NOMO-1 treated with dmso at 0.1 percent for 144 hours (cell line): ENCODE measurements at regions not wholly inside any gene's neighbourhood (a gene's known extent, or its start where the extent isn't known, plus 50 kb on each side); places are given as distances from the start of the nearest gene placed in this dataset.
"Not testable (repeated sequence)": the region's sequence is repeated elsewhere in the genome, so short reads cannot be mapped to it uniquely, and the experiment has no call there.

Experiments used
- DNase-seq: peaks from one replicate; lab custom pipeline; 2025; ENCODE audit not compliant: unreplicated experiment; lab: John Stamatoyannopoulos, UW

GRCh38 chr3:127520993-127521392, 69.5 kb downstream of the TPRA1 start:
- no peak for DNase-seq

GRCh38 chr3:127518456-127519081, 72.0 kb downstream of the TPRA1 start:
- no peak for DNase-seq

- DNase-seq: no peak
Observed at GRCh38 chr3:127512256-127512655, 78.3 kb downstream of the TPRA1 start.

DNA sequence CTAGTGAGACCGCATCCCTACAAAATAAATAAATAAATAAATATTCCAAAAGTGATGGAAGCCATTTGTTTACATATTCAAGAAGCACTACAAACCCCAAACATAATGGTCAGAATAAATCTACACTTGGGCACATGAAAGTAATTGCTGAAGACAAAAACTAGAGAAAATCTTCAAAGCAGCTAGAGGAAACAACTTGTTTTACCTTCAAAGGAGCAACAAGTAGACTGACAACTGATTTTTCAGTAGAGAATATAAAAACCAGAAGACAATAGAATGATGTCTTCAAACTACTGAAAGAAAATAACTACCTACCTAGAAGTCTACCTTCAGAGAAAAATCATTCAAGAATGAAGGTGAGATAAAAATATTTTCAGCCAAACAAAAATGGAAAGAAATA, 89.4 kb downstream of the TPRA1 start:
- no peak for DNase-seq

GRCh38 chr3:127497676-127498075, 92.9 kb downstream of the TPRA1 start:
- DNase-seq: no peak

DNA sequence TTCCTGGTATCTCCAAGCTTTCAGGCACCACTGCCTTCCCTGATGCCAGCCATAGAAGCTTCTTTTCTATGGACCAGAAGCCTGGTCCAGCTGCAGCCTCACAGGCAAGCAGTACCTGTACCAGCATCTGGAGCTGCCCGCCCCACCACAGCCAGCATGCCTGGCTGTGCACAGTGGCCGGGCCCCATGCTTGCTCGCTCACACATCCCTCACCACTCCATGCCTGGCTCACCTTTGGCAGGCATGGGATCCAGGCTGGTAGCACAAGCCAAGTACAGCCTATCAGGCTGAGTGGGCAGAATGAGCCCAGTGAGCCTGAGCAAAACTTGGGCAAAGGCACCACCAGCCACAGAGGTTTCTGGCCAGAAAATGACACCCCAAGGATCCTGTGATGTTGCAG, 93.4 kb downstream of the TPRA1 start:
- DNase-seq: no peak

DNA sequence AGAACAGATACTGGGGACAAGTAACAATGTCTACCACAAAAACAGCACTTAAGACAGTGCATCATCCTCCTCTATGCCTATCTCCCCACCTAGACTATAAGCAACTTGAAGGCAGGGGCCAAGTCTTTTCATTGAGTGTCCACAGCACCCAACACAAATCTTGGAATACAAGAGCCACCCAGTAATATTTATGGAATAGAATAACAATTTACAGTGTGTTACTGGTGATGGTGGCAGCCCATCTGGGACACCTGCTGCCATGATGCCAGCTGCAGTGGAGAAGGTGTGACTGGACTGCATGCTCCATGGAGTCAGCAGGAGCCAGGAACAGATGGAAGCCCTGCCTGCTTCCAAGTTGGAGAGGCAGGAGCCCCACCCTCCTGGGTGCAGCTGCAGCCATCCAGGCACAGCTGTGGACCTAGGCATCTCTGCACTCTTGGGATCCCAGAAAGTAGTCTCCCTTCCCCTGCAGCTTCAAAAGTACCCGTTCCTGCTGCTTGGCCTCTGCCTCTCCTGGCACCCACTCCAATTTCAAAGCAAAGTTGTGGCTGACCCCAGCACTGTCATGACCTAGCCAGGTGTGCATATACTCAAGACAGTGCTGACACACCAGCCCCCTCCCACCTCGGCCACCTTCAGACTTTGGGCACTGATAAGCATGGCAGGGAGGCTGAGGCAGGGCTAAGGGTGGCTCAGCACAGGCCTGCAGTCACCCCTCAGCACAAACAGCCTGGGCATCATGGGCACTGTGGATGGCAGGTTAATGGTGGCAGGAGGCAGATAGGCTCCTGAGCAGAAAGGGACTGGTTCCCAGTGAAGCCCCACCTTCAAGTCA, 94.5 kb downstream of the TPRA1 start:
- no peak for DNase-seq

DNA sequence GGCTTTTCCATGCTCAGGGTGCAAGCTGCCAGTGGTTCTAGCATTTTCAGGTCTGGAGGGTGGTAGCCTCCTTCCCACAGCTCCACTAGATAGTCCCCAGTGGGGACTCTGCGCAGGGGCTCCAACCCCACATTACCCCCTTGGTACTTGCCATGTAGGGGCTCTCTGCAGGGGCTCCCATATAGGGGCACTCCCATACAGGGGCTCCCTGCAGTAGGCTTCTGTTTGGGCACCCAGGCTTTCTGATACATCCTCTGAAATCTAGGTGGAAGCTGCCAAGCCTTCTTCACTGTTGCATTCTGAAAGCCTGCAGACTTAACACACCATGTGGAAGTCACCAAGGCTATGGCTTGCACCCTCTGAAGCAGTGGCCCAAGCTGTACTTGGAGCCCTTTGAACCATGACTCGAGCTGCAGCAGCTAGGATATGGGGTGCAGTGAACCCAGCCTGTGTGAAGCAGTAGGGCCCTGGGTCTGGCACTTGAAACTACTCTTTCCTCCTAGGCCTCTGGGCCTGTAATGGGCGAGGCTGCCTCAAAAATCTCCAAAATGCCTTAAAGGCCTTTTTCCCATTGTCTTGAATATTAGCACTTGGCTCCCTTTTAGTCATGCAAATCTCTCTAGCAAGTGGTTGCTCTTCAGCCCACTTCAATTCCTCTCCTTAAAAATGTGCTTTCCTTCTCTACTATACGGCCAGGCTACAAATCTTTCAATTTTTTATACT, 96.4 kb downstream of the TPRA1 start:
- DNase-seq: no peak

DNA sequence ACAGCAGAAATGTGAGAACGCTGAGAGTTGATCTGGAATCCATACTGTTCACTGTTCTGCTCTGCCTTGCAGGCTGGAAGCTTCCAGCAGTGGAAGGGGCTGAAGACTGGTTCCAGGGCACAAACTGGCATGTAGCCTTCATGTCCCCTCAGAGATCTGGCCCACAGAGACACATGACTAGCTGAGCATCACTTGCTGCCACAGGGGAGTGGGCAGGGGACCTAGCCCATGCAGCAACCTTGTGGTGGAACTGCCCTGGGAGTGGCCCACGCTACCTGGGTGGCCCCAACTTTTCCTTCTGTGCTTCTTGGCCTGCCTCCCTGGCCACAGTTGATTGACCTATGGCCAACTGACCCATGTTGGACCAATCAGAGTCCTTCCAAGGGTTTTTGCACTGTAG, 98.1 kb downstream of the TPRA1 start:
- no peak for DNase-seq

DNA sequence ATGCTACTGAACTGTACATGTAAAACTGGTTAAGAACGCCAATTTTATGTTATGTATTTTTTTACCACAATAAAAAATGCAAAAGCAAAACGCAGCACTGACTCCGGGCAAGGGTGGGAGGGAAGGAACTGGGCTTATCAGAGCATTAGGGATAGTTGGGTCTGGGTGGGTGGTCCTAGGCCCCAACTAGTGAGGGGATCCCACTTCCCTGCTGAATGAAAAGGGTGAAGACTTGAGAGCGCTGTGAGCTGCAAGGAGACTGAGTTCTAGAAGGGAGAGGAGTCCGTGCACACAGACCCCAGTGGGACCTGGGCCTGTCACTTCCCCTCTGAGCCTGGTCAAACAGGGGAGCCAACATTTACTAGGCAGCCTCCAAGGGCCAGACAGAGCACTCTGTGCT, 98.6 kb downstream of the TPRA1 start:
- DNase-seq: no peak

GRCh38 chr3:127491323-127491722, 99.2 kb downstream of the TPRA1 start:
- DNase-seq: no peak

GRCh38 chr3:127491024-127491305, 99.6 kb downstream of the TPRA1 start:
- DNase-seq: not testable (repeated sequence)

DNA sequence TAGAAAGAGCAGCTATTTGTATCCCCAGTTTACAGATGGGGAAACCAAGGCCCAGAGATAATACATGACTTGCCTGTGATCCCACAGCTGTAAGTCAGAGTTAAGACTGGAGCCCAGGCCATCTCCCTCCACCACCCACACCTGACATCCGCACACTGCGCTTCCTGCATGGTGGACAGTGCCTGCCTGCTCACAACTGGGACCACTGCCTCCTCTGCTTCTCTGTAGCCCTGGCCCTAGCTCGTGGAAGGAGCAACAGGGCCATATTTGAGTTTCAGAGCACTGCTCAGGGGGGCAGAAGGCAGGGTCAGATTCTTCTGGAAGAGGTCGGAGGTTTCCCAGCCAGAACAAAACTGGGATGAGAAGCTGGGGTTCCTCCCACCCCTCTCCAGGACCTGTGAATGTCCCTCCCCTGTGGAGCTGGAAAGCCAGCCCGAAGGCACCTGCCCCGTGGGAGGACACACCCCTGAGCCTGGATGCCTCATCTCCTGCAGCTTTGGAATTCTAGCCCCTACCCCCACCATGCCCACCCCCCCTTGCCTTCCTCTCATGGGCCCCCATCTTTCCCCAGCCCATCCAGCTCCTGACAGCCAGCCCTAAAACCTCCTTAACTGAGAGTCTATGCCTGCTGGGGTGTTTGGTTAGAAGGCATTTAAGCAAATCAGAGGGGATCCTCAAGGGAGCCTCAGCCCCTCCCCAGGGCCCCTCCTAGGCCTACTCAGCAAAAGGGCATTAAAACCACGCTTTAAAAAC, 100.1 kb downstream of the TPRA1 start:
- DNase-seq: no peak

- no peak for DNase-seq
Observed at GRCh38 chr3:127489357-127489756, 101.2 kb downstream of the TPRA1 start.

GRCh38 chr3:127488740-127489139, 101.8 kb downstream of the TPRA1 start:
- DNase-seq: no peak

- no peak for DNase-seq
Observed at GRCh38 chr3:127488141-127488672, 102.3 kb downstream of the TPRA1 start.

- DNase-seq: no peak
Observed at GRCh38 chr3:127487196-127487595, 103.3 kb downstream of the TPRA1 start.

DNA sequence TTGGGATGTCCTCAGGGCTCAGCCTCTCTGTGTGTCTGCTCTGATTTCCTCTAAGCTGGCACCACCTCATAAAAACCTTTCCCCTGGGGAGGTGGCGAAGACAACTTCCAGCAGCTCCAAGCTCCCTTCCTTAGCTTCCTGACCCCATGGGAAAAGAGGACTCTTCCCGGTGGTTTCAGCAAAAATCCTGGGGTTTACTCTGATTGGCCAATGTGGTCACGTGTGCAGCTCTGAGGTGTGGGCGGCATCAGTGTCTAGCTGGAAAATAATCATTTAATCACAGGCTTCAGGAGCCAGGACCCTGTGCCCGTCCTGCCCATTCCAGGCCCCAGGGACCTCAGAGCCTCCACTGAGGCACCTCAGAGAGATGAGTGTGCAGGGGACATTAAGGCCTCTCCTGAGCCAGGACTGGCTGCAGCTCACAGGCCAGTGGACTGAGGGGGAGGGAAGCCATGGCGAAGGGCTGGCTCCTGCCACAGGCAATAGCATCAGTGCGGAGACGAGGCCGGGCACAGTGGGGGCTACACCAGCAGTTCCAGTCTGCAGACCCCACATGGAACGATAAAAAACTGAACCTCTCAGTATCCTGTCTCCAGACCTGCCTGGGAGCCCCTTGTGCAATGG, 104.1 kb downstream of the TPRA1 start:
- DNase-seq: no peak

DNA sequence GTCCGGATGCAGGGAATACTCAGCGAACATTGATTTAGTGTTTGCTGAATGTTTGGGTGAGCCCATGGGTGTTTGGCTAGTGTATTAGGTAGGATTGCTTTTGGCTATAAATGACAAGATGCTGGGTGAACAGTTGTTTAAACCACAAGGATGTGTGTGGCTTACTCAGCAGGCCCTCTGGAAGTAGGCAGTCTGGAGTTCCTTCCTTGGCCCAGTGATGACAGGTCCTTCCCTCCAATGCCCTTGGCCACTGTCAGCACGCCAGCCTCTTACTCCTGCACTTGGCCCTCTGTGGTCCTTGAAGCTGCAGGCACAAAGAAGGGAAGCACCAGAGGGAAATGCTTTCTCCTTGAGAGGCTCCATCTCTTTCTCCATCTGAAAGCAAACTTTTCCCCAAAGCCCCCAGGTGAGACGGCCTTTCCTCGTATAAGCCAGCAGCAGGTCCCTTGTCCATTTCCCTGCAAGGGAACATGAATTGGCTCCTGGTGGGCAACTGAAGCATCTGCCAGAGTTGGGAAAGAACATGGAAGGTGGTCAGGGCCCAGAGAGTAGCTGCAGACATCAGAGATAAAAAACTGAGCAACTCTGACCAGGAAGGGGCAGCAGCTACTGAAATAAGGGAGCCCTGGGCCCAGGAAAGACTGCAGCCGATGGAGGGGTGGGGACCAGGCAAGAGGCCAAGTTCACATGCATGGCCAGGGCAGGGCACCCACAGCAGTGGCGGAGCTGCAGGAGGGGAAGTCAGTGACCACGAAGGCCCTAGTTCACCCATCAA, 105.0 kb downstream of the TPRA1 start:
- no peak for DNase-seq
